Type B pancreatic cell (in vitro differentiated cells): ENCODE measurements at regions not wholly inside any gene's neighbourhood (a gene's known extent, or its start where the extent isn't known, plus 50 kb on each side); places are given as distances from the start of the nearest gene placed in this dataset.

Source experiments
- DNase-seq: peaks from one replicate; pipeline ENCODE4 v3.0.0; 2021; ENCODE audit warnings: mixed read lengths; ENCODE audit not compliant: unreplicated experiment; ENCODE audit errors: extremely low spot score
- H3K27ac Mint-ChIP-seq: 2 replicates; pipeline ENCODE4 v1.8.0; 2021; ENCODE audit warnings: mild to moderate bottlenecking, mixed read lengths
- H3K27me3 Mint-ChIP-seq: 2 replicates; pipeline ENCODE4 v1.8.0; 2021; ENCODE audit warnings: mixed read lengths
- H3K36me3 Mint-ChIP-seq: 2 replicates; pipeline ENCODE4 v1.8.0; 2021; ENCODE audit warnings: mixed read lengths
- H3K4me1 Mint-ChIP-seq: one replicate; pipeline ENCODE4 v1.8.0; 2021; ENCODE audit warnings: mixed read lengths; ENCODE audit not compliant: unreplicated experiment
- H3K4me3 Mint-ChIP-seq: 2 replicates; pipeline ENCODE4 v1.8.0; 2021; ENCODE audit warnings: mild to moderate bottlenecking, mixed read lengths
- H3K9me3 Mint-ChIP-seq: 2 replicates; pipeline ENCODE4 v1.8.0; 2021; ENCODE audit warnings: mixed read lengths
- TF ChIP-seq, protein P1 (sequence below): fragments of 200-600 bp; sonication (generic); conservative IDR thresholded peaks from 2 replicates; pipeline ENCODE4 v1.5.0; 2021; ENCODE audit warnings: antibody characterized with exemption, mild to moderate bottlenecking

DNA sequence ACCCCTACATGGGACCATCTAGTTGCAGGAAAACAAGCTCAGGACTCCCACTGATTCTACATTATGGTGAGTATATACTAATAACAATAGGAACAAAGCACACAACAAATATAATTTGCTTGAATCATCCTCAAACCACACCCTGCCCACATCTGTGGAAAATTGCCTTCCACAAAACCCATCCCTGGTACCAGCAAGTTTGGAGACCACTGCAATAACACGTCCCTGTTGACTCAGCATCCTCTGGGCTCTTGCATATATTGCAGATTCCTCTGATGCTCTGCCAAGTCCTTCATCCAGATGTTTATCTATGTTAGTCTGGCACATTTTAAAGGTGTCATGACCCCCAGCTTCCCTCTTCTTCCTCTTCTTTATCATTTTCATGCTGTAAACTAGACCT, 138.4 kb downstream of the PCTP start:
- TF ChIP-seq, protein P1, sequence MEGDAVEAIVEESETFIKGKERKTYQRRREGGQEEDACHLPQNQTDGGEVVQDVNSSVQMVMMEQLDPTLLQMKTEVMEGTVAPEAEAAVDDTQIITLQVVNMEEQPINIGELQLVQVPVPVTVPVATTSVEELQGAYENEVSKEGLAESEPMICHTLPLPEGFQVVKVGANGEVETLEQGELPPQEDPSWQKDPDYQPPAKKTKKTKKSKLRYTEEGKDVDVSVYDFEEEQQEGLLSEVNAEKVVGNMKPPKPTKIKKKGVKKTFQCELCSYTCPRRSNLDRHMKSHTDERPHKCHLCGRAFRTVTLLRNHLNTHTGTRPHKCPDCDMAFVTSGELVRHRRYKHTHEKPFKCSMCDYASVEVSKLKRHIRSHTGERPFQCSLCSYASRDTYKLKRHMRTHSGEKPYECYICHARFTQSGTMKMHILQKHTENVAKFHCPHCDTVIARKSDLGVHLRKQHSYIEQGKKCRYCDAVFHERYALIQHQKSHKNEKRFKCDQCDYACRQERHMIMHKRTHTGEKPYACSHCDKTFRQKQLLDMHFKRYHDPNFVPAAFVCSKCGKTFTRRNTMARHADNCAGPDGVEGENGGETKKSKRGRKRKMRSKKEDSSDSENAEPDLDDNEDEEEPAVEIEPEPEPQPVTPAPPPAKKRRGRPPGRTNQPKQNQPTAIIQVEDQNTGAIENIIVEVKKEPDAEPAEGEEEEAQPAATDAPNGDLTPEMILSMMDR: no peak
- Mint-ChIP-seq H3K27me3 (peaks cover 4% of the 10 kb centered on the region), H3K27ac (no peak overlapping the region), H3K4me1 (no peaks in the 10 kb centered on the region), H3K9me3 (peaks cover 6% of the 10 kb centered on the region), H3K4me3 (no peak overlapping the region), H3K36me3 (no peaks in the 10 kb centered on the region)
- no peak for DNase-seq

DNA sequence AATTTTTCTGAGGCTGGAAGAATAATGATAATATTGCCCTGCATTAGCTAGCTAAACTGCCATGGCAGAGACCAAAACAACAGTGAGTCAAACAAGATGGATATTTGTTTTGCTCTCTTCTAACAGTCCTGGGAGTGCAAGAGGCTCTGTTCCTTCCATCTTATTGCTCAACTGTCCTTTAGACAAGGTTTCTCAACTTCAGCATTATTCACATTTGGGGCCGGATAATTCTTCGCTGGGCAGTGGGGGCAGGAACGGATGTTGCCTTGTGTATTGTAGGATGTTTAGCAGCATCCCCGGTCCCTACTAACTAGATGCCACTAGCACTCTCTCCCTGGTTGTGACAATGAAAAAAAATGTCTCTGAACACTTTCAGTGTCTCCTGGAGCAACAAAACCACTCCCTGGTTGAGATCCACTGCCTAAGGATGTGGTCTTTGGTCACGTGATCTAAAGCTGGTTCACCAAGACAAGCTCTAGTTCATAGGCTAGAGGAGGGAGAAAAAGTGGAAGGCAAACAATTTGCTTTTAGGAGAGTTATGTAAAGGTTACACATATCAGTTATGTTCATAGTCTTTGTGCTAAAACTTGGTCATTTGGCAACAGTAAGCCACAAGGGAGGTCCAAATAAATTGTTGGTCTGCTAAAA, 144.4 kb downstream of the PCTP start:
- TF ChIP-seq, protein P1: no peak
- Mint-ChIP-seq H3K36me3 (no peaks in the 10 kb centered on the region), H3K27ac (no peak overlapping the region), H3K9me3 (peaks cover 10% of the 10 kb centered on the region), H3K4me1 (no peaks in the 10 kb centered on the region), H3K27me3 (peaks cover 4% of the 10 kb centered on the region), H3K4me3 (no peak overlapping the region)
- DNase-seq: no peak

DNA sequence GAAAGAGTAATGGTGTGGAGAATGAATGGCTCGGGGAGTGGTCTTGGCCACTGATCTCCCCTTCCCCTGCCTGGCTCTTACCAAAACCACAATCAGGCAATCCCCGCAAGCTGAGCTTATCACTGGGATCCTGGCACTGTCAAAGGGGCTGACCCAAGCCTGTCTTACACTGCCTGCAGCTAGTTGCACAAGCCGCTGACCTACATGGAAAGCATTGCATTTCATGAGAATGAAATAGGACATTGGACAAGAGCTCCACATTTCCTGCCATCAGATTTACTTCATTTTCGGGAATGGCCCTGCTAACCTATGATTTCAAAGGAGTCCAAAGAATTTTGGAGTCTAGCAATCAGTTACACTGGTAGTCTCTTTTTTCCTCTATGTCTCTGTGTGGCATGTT, 146.4 kb downstream of the PCTP start:
- TF ChIP-seq, protein P1: no peak
- no peak for DNase-seq
- Mint-ChIP-seq H3K4me3 (no peak overlapping the region), H3K27ac (no peak overlapping the region), H3K4me1 (no peaks in the 10 kb centered on the region), H3K36me3 (no peaks in the 10 kb centered on the region), H3K9me3 (peaks cover 4% of the 10 kb centered on the region), H3K27me3 (peaks cover 4% of the 10 kb centered on the region)

DNA sequence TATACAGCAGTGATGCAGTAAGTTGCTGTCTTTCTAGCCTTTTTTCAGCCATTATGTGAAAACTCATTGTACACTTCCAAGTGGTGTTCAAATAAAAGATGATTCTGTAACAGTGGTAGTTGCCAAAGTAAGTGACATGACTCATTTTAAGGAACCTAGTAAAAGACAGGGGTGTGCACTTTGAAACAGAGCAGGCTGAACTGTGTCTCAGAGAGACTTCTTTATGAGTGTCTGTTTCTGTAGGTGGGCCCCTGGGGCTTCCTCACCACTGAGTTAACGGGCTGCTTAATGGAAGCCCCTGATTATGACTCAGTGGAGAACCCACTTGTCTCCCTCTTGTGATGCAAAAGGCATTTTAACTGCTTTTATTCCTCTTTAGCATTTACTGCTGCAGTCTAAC, 147.3 kb downstream of the PCTP start:
- H3K4me1 Mint-ChIP-seq: no peaks in the 10 kb centered on the region
- peaks cover 4% of the 10 kb centered on the region for H3K27me3 Mint-ChIP-seq
- DNase-seq: no peak
- H3K27ac Mint-ChIP-seq: no peak overlapping the region
- no peaks in the 10 kb centered on the region for H3K36me3 Mint-ChIP-seq
- TF ChIP-seq, protein P1: no peak
- H3K9me3 Mint-ChIP-seq: peaks cover 4% of the 10 kb centered on the region
- H3K4me3 Mint-ChIP-seq: no peak overlapping the region

DNA sequence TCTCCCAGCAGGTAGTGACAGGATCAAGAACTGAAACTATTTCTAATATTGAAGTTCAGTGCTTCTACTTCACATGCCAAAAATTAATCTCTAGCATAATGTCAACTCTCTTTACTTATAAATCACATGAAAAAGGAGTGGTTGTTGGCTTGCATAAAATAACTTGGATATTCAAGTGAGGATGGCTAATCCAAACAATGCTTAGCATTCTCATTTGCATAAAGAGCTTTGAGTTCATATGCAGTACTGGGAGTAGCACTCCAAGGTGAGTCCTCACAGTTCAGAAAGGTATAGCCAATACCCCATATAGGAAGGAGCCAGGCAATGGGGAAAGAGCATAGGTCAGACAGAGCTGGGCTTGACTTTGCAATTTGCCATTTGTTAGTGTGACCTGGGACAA, 149.3 kb downstream of the PCTP start:
- Mint-ChIP-seq H3K36me3 (no peaks in the 10 kb centered on the region), H3K4me1 (no peaks in the 10 kb centered on the region), H3K4me3 (no peak overlapping the region), H3K27ac (no peak overlapping the region), H3K27me3 (peaks cover 13% of the 10 kb centered on the region), H3K9me3 (peaks cover 4% of the 10 kb centered on the region)
- DNase-seq: no peak
- TF ChIP-seq, protein P1: no peak
